IMR-90 (cell line): ENCODE measurements at regions not wholly inside any gene's neighbourhood (a gene's known extent, or its start where the extent isn't known, plus 50 kb on each side); places are given as distances from the start of the nearest gene placed in this dataset.

Experiments used
- BHLHE40 ChIP-seq: fragments of 150-350 bp; IDR thresholded peaks from 2 replicates; pipeline ENCODE4 v1.6.1; 2016; ENCODE audit warnings: mild to moderate bottlenecking, low read depth, low read length
- FOS ChIP-seq: fragments of 150-350 bp; IDR thresholded peaks from 2 replicates; pipeline ENCODE4 v1.6.1; 2016; ENCODE audit warnings: low read depth, low read length
- MAFK ChIP-seq: IDR thresholded peaks from 2 replicates; pipeline ENCODE4 v1.6.1; 2012; ENCODE audit warnings: low read depth, low read length, improper control_type of control experiment
- MXI1 ChIP-seq: IDR thresholded peaks from 2 replicates; pipeline ENCODE4 v1.6.1; 2012; ENCODE audit warnings: low read depth, mild to moderate bottlenecking, low read length, moderate library complexity, borderline replicate concordance
- POLR2A ChIP-seq: IDR thresholded peaks from 2 replicates; pipeline ENCODE4 v1.6.1; 2012; ENCODE audit warnings: mild to moderate bottlenecking, low read depth, low read length
- RAD21 ChIP-seq: IDR thresholded peaks from 2 replicates; pipeline ENCODE4 v1.6.1; 2012; ENCODE audit warnings: low read length, improper control_type of control experiment
- RCOR1 ChIP-seq: IDR thresholded peaks from 2 replicates; pipeline ENCODE4 v1.6.1; 2012; ENCODE audit warnings: mild to moderate bottlenecking, low read length, improper control_type of control experiment; ENCODE audit not compliant: insufficient replicate concordance
- SMC3 ChIP-seq: fragments of 150-350 bp; IDR thresholded peaks from 2 replicates; pipeline ENCODE4 v1.6.1; 2016; ENCODE audit warnings: low read depth, mild to moderate bottlenecking, antibody characterized with exemption, low read length, moderate library complexity
- TF ChIP-seq, protein P1 (sequence below): conservative IDR thresholded peaks from 2 replicates; pipeline ENCODE4 v1.5.1; 2012; ENCODE audit warnings: mild to moderate bottlenecking, low read depth, low read length, improper control_type of control experiment
- TF ChIP-seq, protein P2 (sequence below): fragments of 150-350 bp; IDR thresholded peaks from 2 replicates; pipeline ENCODE4 v1.6.1; 2017; ENCODE audit warnings: mild to moderate bottlenecking, antibody characterized with exemption, low read length, low read depth

DNA sequence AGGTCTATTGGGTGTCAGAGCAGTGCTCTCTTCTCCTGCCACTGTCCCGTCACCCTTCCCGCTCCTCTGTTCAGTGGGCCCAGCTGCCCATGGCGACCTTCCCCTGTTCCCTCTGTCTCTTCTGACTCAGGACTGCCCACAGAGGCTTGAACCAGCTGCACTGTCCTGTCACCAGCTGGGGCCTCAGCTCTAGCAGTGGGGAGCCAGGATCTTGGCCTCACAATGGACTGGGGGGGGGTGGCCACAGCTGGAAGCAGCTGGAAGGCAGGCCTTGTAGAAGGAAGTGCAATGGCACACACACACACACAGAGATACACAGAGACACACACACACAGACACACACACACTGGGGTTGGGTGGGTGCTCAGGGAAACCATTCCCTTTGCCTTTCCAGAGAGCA lies 114.0 kb upstream of the PJA1 start:
- TF ChIP-seq BHLHE40 (no peak), FOS (no peak), MAFK (no peak), POLR2A (no peak), SMC3 (no peak), RAD21 (no peak), RCOR1 (no peak), MXI1 (no peak)
- TF ChIP-seq, protein P1, sequence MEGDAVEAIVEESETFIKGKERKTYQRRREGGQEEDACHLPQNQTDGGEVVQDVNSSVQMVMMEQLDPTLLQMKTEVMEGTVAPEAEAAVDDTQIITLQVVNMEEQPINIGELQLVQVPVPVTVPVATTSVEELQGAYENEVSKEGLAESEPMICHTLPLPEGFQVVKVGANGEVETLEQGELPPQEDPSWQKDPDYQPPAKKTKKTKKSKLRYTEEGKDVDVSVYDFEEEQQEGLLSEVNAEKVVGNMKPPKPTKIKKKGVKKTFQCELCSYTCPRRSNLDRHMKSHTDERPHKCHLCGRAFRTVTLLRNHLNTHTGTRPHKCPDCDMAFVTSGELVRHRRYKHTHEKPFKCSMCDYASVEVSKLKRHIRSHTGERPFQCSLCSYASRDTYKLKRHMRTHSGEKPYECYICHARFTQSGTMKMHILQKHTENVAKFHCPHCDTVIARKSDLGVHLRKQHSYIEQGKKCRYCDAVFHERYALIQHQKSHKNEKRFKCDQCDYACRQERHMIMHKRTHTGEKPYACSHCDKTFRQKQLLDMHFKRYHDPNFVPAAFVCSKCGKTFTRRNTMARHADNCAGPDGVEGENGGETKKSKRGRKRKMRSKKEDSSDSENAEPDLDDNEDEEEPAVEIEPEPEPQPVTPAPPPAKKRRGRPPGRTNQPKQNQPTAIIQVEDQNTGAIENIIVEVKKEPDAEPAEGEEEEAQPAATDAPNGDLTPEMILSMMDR = no peak
- TF ChIP-seq, protein P2, sequence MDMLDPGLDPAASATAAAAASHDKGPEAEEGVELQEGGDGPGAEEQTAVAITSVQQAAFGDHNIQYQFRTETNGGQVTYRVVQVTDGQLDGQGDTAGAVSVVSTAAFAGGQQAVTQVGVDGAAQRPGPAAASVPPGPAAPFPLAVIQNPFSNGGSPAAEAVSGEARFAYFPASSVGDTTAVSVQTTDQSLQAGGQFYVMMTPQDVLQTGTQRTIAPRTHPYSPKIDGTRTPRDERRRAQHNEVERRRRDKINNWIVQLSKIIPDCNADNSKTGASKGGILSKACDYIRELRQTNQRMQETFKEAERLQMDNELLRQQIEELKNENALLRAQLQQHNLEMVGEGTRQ = no peak
